Mesothelial cell of epicardium (in vitro differentiated cells): ENCODE measurements at regions not wholly inside any gene's neighbourhood (a gene's known extent, or its start where the extent isn't known, plus 50 kb on each side); places are given as distances from the start of the nearest gene placed in this dataset.
A peak's percentile ranks its signal among the peaks of the same experiment; 100 is the strongest.

ENCODE experiments used
- DNase-seq, 2 experiments: peaks; one replicate each; pipeline ENCODE4 v3.0.0; 2021; ENCODE audit warnings: low spot score in 2 of 2; ENCODE audit not compliant: unreplicated experiment in 2 of 2
- H3K27ac Mint-ChIP-seq: 2 replicates; pipeline ENCODE4 v1.8.0; 2021; ENCODE audit warnings: mixed read lengths
- H3K27me3 Mint-ChIP-seq: 2 replicates; pipeline ENCODE4 v1.8.0; 2021; ENCODE audit warnings: low read depth, mixed read lengths
- H3K36me3 Mint-ChIP-seq: 2 replicates; pipeline ENCODE4 v1.8.0; 2021; ENCODE audit warnings: mixed read lengths
- H3K4me1 Mint-ChIP-seq: 2 replicates; pipeline ENCODE4 v1.8.0; 2021; ENCODE audit warnings: mixed read lengths
- H3K4me3 Mint-ChIP-seq: 2 replicates; pipeline ENCODE4 v1.8.0; 2021; ENCODE audit warnings: mild to moderate bottlenecking, moderate library complexity, mixed read lengths
- H3K9me3 Mint-ChIP-seq: 2 replicates; pipeline ENCODE4 v1.8.0; 2021; ENCODE audit warnings: mixed read lengths
- TF ChIP-seq, protein P1 (sequence below): fragments of 200-600 bp; sonication (generic); IDR thresholded peaks from one replicate; pipeline ENCODE4 v1.5.0; 2021; ENCODE audit warnings: antibody characterized with exemption; ENCODE audit not compliant: unreplicated experiment

DNA sequence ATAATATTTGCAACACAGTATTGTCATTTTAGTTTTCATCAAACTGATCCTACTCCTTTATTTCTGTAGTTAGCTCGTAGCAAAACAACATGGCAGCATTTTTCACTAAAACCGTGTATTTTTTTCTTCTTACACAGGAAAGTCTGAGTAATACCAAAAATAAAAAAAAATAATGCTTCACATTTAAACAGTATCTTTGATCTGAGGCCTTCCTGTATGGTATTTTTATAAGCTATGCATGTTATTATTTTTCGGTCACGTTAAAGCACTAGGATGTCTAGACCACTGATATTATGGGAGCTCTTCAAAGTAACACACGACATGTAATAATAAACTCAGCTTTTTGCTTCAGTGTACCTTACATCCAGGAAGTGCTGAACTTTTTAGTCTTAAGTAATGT is 94.1 kb upstream of the SRD5A3 start:
- no peak for DNase-seq
- no peak overlapping the region for H3K27ac Mint-ChIP-seq

DNA sequence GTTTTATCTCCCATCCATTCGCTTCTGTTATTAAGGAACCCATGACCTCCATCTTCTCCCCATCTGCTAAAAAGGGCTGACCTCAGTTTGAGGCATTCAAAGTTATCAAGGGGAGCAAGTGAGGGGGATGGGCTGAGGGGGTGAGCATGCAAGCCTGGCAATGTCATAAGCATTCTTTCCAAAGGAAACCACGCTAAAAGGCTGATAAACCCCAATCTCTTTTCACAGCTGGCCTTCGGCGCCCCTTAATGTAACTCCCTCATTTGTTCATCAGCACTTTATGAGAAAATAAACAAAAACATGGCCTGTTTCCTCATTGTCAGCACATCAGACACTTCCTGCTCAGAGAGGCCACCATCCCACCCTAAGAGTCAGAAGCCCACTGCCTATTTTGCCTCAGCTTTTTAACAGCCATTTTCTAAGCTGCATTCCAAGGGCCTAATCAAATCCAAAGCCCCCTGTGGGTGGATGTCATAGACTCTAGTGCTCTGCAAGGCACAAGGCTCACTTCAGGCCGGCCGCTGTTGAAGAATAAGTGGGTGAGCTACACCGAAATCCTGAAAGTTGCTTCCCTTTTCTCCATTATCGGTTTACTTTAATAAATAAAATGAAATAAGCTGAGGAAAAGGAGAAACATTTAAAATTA is 92.0 kb upstream of the SRD5A3 start:
- Mint-ChIP-seq H3K27me3 (no peaks in the 10 kb centered on the region), H3K4me1 (peaks cover 66% of the 10 kb centered on the region), H3K36me3 (no peaks in the 10 kb centered on the region), H3K9me3 (no peaks in the 10 kb centered on the region), H3K4me3 (no peak overlapping the region), H3K27ac (peak overlapping the region; percentile 36)
- TF ChIP-seq, protein P1, sequence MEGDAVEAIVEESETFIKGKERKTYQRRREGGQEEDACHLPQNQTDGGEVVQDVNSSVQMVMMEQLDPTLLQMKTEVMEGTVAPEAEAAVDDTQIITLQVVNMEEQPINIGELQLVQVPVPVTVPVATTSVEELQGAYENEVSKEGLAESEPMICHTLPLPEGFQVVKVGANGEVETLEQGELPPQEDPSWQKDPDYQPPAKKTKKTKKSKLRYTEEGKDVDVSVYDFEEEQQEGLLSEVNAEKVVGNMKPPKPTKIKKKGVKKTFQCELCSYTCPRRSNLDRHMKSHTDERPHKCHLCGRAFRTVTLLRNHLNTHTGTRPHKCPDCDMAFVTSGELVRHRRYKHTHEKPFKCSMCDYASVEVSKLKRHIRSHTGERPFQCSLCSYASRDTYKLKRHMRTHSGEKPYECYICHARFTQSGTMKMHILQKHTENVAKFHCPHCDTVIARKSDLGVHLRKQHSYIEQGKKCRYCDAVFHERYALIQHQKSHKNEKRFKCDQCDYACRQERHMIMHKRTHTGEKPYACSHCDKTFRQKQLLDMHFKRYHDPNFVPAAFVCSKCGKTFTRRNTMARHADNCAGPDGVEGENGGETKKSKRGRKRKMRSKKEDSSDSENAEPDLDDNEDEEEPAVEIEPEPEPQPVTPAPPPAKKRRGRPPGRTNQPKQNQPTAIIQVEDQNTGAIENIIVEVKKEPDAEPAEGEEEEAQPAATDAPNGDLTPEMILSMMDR: no peak
- no peak for DNase-seq

More for the DNA sequence above, 94.1 kb upstream of the SRD5A3 start:
- H3K9me3 Mint-ChIP-seq: no peaks in the 10 kb centered on the region
- TF ChIP-seq, protein P1: no peak
- no peak overlapping the region for H3K4me3 Mint-ChIP-seq
- H3K36me3 Mint-ChIP-seq: no peaks in the 10 kb centered on the region
- no peaks in the 10 kb centered on the region for H3K27me3 Mint-ChIP-seq
- peaks cover 59% of the 10 kb centered on the region for H3K4me1 Mint-ChIP-seq

DNA sequence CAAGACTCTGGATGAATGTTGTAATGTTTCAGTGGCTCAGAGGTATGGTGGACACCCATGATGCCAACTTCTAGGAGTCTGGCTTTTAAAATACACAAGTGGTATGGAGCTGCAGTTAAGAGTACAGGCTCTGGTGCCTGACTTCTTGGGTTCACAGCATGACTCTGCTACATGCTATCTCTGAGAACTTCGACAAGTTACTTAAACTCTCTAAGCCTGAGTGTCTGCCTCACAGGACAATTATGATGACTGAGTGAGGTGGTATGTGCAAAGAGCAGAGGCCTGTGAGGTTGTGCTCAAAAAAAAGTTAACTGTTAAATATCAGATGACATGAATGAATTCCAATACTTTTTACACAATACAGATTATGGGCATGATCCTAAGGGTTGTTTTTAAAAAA is 90.9 kb upstream of the SRD5A3 start:
- no peaks in the 10 kb centered on the region for H3K9me3 Mint-ChIP-seq
- peaks cover 62% of the 10 kb centered on the region for H3K4me1 Mint-ChIP-seq
- DNase-seq: no peak
- H3K4me3 Mint-ChIP-seq: no peak overlapping the region
- no peaks in the 10 kb centered on the region for H3K27me3 Mint-ChIP-seq
- peak overlapping the region; percentile 3 for H3K27ac Mint-ChIP-seq
- TF ChIP-seq, protein P1: no peak
- H3K36me3 Mint-ChIP-seq: no peaks in the 10 kb centered on the region

DNA sequence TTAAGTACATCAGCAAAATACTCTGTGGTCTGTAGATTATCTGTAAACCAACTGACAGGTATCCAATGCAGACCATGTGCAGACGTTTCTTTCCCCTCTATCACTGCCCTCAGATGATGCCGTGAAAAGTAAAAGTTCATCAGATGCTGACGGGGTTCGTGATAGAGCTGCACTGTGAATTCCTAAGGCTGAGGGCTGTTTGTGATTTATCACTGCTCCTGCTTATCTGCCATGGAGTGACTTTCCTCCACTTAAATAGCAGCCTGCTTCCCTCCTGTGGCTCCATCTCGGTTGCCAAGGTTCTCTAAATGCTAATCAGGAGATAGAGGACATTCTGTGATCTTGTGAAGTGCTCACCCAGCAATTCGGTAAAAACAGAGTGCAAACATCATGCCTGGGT is 89.3 kb upstream of the SRD5A3 start:
- TF ChIP-seq, protein P1: no peak
- H3K36me3 Mint-ChIP-seq: no peaks in the 10 kb centered on the region
- H3K27me3 Mint-ChIP-seq: no peaks in the 10 kb centered on the region
- H3K9me3 Mint-ChIP-seq: no peaks in the 10 kb centered on the region
- H3K4me3 Mint-ChIP-seq: no peak overlapping the region
- no peak for DNase-seq
- H3K27ac Mint-ChIP-seq: peak overlapping the region; percentile 39
- peaks cover 54% of the 10 kb centered on the region for H3K4me1 Mint-ChIP-seq

DNA sequence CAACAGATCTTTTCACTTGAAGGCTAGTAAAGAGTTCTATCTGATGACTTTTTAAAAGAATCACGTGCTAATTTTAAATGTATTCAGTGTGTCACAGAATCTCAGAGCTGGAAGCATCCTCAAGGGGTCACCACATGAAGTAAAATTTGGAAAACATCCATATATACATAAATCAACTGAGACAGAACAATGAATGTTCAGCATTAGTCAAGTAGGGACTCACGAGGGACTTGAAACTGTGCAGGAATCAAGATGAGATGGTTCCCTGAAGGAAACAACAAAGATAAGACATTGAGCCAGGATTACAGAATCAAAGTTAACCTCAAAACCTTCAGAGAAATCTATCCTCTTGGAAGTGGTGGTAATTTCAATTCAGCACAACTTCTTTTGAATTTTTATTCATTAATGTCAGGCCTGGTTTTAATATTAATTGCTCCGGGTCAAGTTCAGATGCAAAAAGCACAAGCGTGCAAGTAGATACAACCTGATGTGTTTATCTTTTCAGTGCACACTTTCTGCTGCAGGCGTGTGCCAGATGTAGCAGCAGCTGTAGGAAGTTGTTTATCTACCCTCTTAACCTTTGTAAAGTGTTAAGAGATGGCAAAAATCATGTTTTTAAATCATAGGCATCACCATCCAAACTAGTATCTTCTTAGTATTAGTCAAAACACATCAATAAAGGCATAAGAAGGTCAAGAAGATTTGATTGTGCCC is 87.7 kb upstream of the SRD5A3 start:
- H3K27ac Mint-ChIP-seq: peak overlapping the region; percentile 8
- peaks cover 4% of the 10 kb centered on the region for H3K9me3 Mint-ChIP-seq
- DNase-seq: no peak
- no peaks in the 10 kb centered on the region for H3K27me3 Mint-ChIP-seq
- H3K4me1 Mint-ChIP-seq: peaks cover 47% of the 10 kb centered on the region
- TF ChIP-seq, protein P1: no peak
- no peaks in the 10 kb centered on the region for H3K36me3 Mint-ChIP-seq
- H3K4me3 Mint-ChIP-seq: no peak overlapping the region
